Breast epithelium (tissue), 3 donors: ENCODE measurements at regions not wholly inside any gene's neighbourhood (a gene's known extent, or its start where the extent isn't known, plus 50 kb on each side); places are given as distances from the start of the nearest gene placed in this dataset.

ENCODE experiments used
- CTCF ChIP-seq, 3 donors: fragments of 450-650 bp; IDR thresholded peaks; one replicate each; pipeline ENCODE4 v1.5.1; 2016 to 2017; ENCODE audit warnings: antibody characterized with exemption in 3 of 3, mild to moderate bottlenecking in 3 of 3, moderate library complexity in 3 of 3
- POLR2A ChIP-seq: fragments of 450-650 bp; IDR thresholded peaks from one replicate; pipeline ENCODE4 v1.6.1; 2016; ENCODE audit warnings: antibody characterized with exemption, mild to moderate bottlenecking, moderate library complexity
- POLR2AphosphoS5 ChIP-seq, 3 donors: sonication (generic); formaldehyde crosslinking; IDR thresholded peaks; one replicate each; pipeline ENCODE4 v1.6.1; 2017; ENCODE audit warnings: antibody characterized with exemption in 3 of 3

GRCh38 chr6:134407791-134408190 is 89.9 kb upstream of the SGK1 start:
- TF ChIP-seq CTCF (IDR thresholded peaks at IDR 0.05) (no peak), POLR2A (no peak), POLR2AphosphoS5 (IDR thresholded peaks at IDR 0.05) (no peak)
